Activated naive CD8-positive, alpha-beta T cell treated with anti-CD3 and anti-CD28 coated beads, Interleukin-2, amount 50 U/mL, for 24 hours (primary cell): ENCODE measurements at regions not wholly inside any gene's neighbourhood (a gene's known extent, or its start where the extent isn't known, plus 50 kb on each side); places are given as distances from the start of the nearest gene placed in this dataset.

ENCODE experiments used
- ATAC-seq: fragments of 150-1000 bp; cut with Tn5 transposase; one replicate; pipeline ENCODE4 v1.10.0; 2021
- DNase-seq: peaks from one replicate; pipeline ENCODE4 v3.0.0; 2021
- H3K27ac Mint-ChIP-seq: one replicate; pipeline ENCODE4 v1.8.0; 2021; ENCODE audit warnings: mild to moderate bottlenecking, mixed read lengths
- H3K27me3 Mint-ChIP-seq: one replicate; pipeline ENCODE4 v1.8.0; 2021; ENCODE audit warnings: mixed read lengths
- H3K36me3 Mint-ChIP-seq: one replicate; pipeline ENCODE4 v1.8.0; 2021; ENCODE audit warnings: low read depth, mixed read lengths
- H3K4me1 Mint-ChIP-seq: one replicate; pipeline ENCODE4 v1.8.0; 2021; ENCODE audit warnings: mixed read lengths
- H3K4me3 Mint-ChIP-seq: one replicate; pipeline ENCODE4 v1.8.0; 2021; ENCODE audit warnings: mild to moderate bottlenecking, moderate library complexity, mixed read lengths
- H3K9me3 Mint-ChIP-seq: one replicate; pipeline ENCODE4 v1.8.0; 2021; ENCODE audit warnings: mixed read lengths

GRCh38 chr5:67259548-67260215, 63.1 kb upstream of the CD180 start:
- Mint-ChIP-seq H3K9me3 (no peaks in the 10 kb centered on the region), H3K27me3 (no peaks in the 10 kb centered on the region), H3K4me3 (no peak overlapping the region), H3K36me3 (no peaks in the 10 kb centered on the region), H3K4me1 (no peaks in the 10 kb centered on the region), H3K27ac (no peak overlapping the region)
- no peak for DNase-seq
- ATAC-seq = no peak

- Mint-ChIP-seq H3K27me3 (no peaks in the 10 kb centered on the region), H3K36me3 (no peaks in the 10 kb centered on the region), H3K9me3 (no peaks in the 10 kb centered on the region), H3K4me1 (no peaks in the 10 kb centered on the region), H3K27ac (no peak overlapping the region), H3K4me3 (no peak overlapping the region)
- DNase-seq (no peak), ATAC-seq (no peak)
These were observed 60.9 kb upstream of the CD180 start for GRCh38 chr5:67257500-67257899.

DNA sequence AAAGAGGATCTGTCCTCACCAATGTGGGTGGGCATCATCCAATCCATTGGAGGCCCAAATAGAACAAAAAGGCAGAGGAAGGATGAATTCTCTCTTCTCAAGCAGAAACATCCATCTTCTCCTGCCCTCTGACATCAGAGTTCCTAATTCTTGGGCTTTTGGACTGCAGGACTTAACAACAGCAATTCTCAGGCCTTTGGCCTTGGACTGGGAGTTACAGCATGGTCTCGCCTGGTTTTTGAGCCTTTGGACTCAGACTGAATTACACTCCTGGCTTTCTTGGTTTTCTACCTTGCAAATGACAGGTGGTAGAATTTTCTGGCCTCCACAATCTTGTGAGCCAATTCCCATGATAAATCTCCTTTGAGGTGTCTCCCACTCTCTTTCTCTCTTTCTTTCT, 60.5 kb upstream of the CD180 start:
- Mint-ChIP-seq H3K27ac (no peak overlapping the region), H3K27me3 (no peaks in the 10 kb centered on the region), H3K4me1 (no peaks in the 10 kb centered on the region), H3K36me3 (no peaks in the 10 kb centered on the region), H3K9me3 (no peaks in the 10 kb centered on the region), H3K4me3 (no peak overlapping the region)
- ATAC-seq = no peak
- no peak for DNase-seq

DNA sequence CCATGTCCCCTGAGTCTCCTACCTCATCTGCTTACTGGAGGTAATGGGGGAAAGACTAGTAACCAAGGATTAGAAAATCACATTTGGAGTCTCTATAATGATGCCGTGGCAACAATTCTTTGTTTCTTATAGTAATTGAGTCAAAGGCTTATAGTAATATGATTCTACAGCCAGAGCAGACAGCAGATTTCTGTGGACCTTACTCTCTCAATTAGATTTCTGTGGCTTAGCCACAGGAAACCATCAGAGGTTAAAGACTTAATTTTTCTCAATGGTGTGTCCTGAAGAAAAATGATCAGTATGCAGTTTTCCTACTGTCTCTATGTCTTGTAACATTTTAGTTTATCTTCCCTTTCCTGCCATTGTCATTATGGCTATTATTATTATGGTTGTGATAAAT, 59.3 kb upstream of the CD180 start:
- DNase-seq = no peak
- ATAC-seq = no peak
- H3K4me1 Mint-ChIP-seq = no peaks in the 10 kb centered on the region
- no peaks in the 10 kb centered on the region for H3K9me3 Mint-ChIP-seq
- no peak overlapping the region for H3K4me3 Mint-ChIP-seq
- H3K36me3 Mint-ChIP-seq = no peaks in the 10 kb centered on the region
- H3K27ac Mint-ChIP-seq = no peak overlapping the region
- H3K27me3 Mint-ChIP-seq = no peaks in the 10 kb centered on the region

- ATAC-seq = no peak
- H3K9me3 Mint-ChIP-seq = peaks cover 3% of the 10 kb centered on the region
These were observed 57.3 kb upstream of the CD180 start for GRCh38 chr5:67253911-67254310.

GRCh38 chr5:67249590-67249895, 52.9 kb upstream of the CD180 start:
- no peaks in the 10 kb centered on the region for H3K36me3 Mint-ChIP-seq
- H3K9me3 Mint-ChIP-seq = peaks cover 3% of the 10 kb centered on the region
- peaks cover 7% of the 10 kb centered on the region for H3K4me1 Mint-ChIP-seq
- no peak overlapping the region for H3K27ac Mint-ChIP-seq
- ATAC-seq (no peak), DNase-seq (no peak)
- H3K27me3 Mint-ChIP-seq = no peaks in the 10 kb centered on the region
- H3K4me3 Mint-ChIP-seq = no peak overlapping the region

More at GRCh38 chr5:67253911-67254310, 57.3 kb upstream of the CD180 start:
- Mint-ChIP-seq H3K27ac (no peak overlapping the region), H3K4me1 (no peaks in the 10 kb centered on the region), H3K4me3 (no peak overlapping the region), H3K36me3 (no peaks in the 10 kb centered on the region), H3K27me3 (no peaks in the 10 kb centered on the region)
- no peak for DNase-seq

DNA sequence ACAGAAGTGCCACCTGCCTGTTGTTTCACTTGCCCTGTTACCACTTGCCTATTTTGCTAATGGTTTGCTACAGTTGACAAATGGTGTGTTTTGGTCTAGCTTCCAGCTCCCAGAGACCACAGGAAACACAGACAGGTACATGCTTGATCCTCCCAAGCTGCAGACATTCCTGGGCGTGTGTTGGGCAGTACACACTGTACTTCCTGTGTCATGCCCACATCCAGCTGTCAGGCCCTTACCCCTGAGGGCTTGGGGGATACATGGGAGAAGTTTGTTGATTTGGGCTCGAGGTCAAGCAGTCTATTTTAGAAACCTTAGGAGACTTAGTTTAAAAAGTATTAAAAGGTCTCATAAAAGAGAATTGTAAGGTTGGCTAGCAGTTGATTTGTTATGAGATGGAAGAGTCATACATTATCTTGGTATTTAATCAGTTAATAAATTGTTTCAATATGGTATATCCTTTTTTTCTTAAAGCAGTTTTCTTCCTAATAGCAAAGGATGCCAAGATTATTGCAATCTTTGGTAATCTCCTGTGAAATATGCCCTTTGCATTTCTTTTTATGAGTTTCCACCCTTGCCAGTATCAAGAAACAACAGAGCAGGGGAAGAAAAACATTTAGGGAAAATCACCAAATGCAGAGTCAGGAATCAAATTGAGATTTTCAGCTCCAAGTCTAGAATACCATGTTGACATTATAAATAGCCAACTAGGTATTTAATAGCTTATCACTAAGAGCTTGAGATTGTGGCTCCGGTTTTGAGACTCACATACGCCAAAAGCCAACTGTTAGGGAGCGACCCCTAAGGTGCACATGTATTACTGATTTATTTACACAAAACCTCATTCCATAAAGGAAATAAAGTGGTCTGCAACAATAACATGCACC, 52.3 kb upstream of the CD180 start:
- no peak for DNase-seq
- Mint-ChIP-seq H3K36me3 (no peaks in the 10 kb centered on the region), H3K9me3 (peaks cover 3% of the 10 kb centered on the region), H3K4me3 (no peak overlapping the region), H3K27me3 (no peaks in the 10 kb centered on the region), H3K4me1 (peaks cover 7% of the 10 kb centered on the region), H3K27ac (no peak overlapping the region)
- ATAC-seq = no peak

- no peak overlapping the region for H3K27ac Mint-ChIP-seq
- peaks cover 7% of the 10 kb centered on the region for H3K4me1 Mint-ChIP-seq
- H3K4me3 Mint-ChIP-seq = no peak overlapping the region
- H3K36me3 Mint-ChIP-seq = no peaks in the 10 kb centered on the region
- no peak for ATAC-seq
- no peaks in the 10 kb centered on the region for H3K27me3 Mint-ChIP-seq
- no peak for DNase-seq
- peaks cover 3% of the 10 kb centered on the region for H3K9me3 Mint-ChIP-seq
These were observed 50.1 kb upstream of the CD180 start for GRCh38 chr5:67246546-67247268.
